ENCODE measurements at regions not wholly inside any gene's neighbourhood (a gene's known extent, or its start where the extent isn't known, plus 50 kb on each side); places are given as distances from the start of the nearest gene placed in this dataset.

GRCh38 chr6:3987053-3987452 is 91.9 kb downstream of the FAM217A start (continued):
- TF ChIP-seq LEF1 (IDR thresholded peaks at IDR 0.05) (no peak), CGGBP1 (CRISPR knock-in tag; IDR thresholded peaks at IDR 0.05) (no peak), FOXP4 (CRISPR knock-in tag; IDR thresholded peaks at IDR 0.05; ENCODE audit: borderline replicate concordance) (no peak), SOX6 (IDR thresholded peaks at IDR 0.05) (no peak)

- intact Hi-C loops (cut with micrococcal nuclease), result no loop called here
- DNase-seq (ENCODE audit: extremely low read depth in 1 of 4, low spot score in 3 of 4), result no peak
- H3K36me3 ChIP-seq (ENCODE audit: control insufficient read depth, insufficient read depth, low read length), result no peaks in the 10 kb centered on the region
- no peaks in the 10 kb centered on the region; a peak in 1 of 5 replicates for H3K4me1 ChIP-seq (replicated peaks in 1 of 2; ENCODE audit: control insufficient read depth in 2 of 2, insufficient read depth in 2 of 2, low read length in 2 of 2)
- in situ Hi-C loops (cut with MboI), result no loop called here
- H2AFZ ChIP-seq (ENCODE audit: low read depth, low read length), result no peak overlapping the region
- no peak overlapping the region for H3K27ac ChIP-seq (ENCODE audit: extremely low read depth, low read depth, low read length)
- BruUV-seq (replicated peaks), result no TSS peak
- ChIA-PET CTCF (ENCODE audit: low intra/inter-chr PET ratio) (no interaction called here), POLR2A (no interaction called here)
- FAIRE-seq, result no peak
- no peaks in the 10 kb centered on the region for H3K27me3 ChIP-seq (ENCODE audit: control insufficient read depth in 2 of 2, insufficient read depth in 2 of 2, low read length in 2 of 2)
- ATAC-seq, result no peak
- H4K20me1 ChIP-seq (replicated peaks; ENCODE audit: control insufficient read depth, insufficient read depth, low read length), result no peaks in the 10 kb centered on the region
- H3K9me3 ChIP-seq (replicated peaks; ENCODE audit: control insufficient read depth, insufficient read depth, low read depth, low read length), result no peaks in the 10 kb centered on the region
- H3K9ac ChIP-seq (ENCODE audit: insufficient read depth in 1 of 2, low read depth in 2 of 2, low read length in 2 of 2), result no peak overlapping the region
- 9% methylated on average over 2 of the region's 2 CpGs for WGBS (ENCODE audit: insufficient coverage, low coverage, missing lambda C conversion rate)
- TF ChIP-seq ZFP36 (IDR thresholded peaks at IDR 0.05; ENCODE audit: low read depth, low read length, partially characterized antibody), result no peak
- no peak for TF ChIP-seq MIER1 (IDR thresholded peaks at IDR 0.05; ENCODE audit: low read depth)
- no peak for TF ChIP-seq HDAC1 (IDR thresholded peaks at IDR 0.05)
- no peak for TF ChIP-seq NFE2L1 (tag; IDR thresholded peaks at IDR 0.05; ENCODE audit: borderline replicate concordance, low read depth)
- TF ChIP-seq BRD9 (IDR thresholded peaks at IDR 0.05; ENCODE audit: low read depth, partially characterized antibody), result no peak
- TF ChIP-seq NR1H2 (CRISPR knock-in tag; IDR thresholded peaks at IDR 0.05), result no peak
- no peak for TF ChIP-seq CEBPZ (IDR thresholded peaks at IDR 0.05; ENCODE audit: borderline replicate concordance, low read depth, low read length)
- no peak for TF ChIP-seq POU5F1 (IDR thresholded peaks at IDR 0.05; ENCODE audit: borderline replicate concordance, low read depth, low read length, partially characterized antibody)
- no peaks in the 10 kb centered on the region for H3K79me2 ChIP-seq (ENCODE audit: control insufficient read depth, insufficient read depth, low read length)
- H3K4me2 ChIP-seq (ENCODE audit: insufficient read depth, low read length), result no peak overlapping the region
- H3K9me1 ChIP-seq (ENCODE audit: control insufficient read depth, insufficient read depth, low read length), result no peaks in the 10 kb centered on the region
- no peak overlapping the region for H3K4me3 ChIP-seq
These were observed 91.4 kb downstream of the FAM217A start for GRCh38 chr6:3987576-3987975.
